Amygdala (tissue), 56 donors: ENCODE measurements at regions not wholly inside any gene's neighbourhood (a gene's known extent, or its start where the extent isn't known, plus 50 kb on each side); places are given as distances from the start of the nearest gene placed in this dataset.

Experiments used
- DNase-seq, 56 donors: peaks; one replicate each; lab custom pipeline; 2025; lab: John Stamatoyannopoulos, UW

- DNase-seq: no peak
Observed at GRCh38 chr15:59953392-59953883, 50.7 kb upstream of the FOXB1 start.

DNA sequence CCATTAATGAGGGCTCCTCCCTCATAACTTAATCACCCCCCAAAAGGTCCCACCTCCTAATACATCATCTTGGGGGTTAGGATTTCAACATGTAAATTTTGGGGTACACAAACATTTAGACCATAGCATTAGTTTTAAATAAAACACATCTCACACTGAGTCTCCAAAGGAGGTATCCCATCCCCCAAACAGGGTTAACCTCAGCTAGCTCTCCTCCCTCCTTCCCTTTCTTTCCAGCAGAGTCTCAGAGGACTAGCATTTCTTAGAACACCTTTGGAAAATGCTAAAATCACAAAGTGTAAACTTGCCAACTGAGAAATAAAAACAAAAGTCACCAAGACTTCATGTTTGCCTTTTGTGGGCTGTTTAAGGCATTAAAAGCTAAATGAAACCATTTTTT, 51.2 kb upstream of the FOXB1 start:
- DNase-seq: no peak

DNA sequence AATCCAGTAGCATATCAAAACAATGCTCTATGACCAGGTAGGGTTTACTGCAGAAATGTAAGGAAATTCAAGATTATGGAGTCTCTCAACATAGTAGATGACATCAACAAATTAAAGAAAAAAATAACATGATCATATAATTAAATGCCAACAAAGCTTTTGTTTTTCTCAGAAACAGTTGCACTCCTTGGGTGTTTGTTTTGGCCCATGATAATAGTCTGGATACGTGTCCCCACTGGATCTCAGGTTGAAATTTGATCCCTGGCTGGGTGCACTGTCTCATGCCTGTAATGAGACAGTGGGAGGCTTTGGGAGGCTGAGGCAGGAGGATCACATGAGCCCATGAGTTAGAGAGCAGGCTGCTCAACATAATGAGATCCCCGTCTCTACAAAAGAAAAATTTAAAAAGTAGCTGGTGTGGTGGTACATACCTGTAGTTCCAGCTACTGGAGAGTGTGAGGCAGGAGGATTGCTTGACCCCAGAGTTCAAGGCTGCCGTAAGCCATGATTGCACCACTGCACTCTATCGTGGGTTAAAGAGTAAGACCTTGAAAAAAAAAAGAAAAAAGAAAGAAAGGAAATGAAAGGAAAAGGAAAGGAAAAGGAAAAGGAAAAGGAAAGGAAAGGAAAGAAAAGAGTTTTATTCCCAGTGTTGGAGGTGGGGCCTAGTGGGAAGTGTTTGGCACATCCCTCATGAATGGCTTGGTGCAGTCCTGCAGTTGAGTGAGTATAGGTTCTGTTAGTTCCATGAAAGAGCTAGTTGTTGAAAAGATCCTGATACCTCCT, 53.3 kb upstream of the FOXB1 start:
- no peak for DNase-seq

DNA sequence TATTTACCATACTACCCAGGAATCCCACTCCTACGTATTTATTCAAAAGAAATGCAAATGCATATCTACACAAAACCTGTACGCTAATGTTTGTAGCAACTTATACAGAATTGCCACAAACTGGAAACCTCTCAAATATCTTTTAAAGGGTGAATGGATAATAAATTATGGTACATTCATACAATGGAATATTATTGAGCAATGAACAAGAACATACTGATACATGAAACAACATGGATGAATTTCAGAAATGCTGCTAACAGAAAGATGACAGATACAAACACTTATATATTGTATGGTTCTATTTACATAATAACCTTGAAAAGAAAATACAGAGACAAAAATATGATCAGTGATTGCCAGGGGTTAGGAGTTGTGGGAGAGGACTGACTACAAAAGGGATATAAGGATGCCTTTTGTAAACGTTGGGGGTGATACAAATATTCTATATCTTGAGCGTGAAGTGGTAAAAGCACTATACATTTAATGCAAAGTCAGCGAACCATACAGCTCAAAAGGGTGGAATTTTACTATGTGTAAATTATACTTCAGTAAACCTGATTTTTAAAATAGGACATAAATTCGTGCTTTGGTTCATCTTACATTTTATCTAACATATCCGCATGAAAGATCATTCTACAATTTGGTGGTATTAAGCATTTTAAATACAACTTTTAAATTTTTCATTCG, 55.0 kb upstream of the FOXB1 start:
- no peak for DNase-seq

GRCh38 chr15:59946084-59946483, 58.0 kb upstream of the FOXB1 start:
- no peak for DNase-seq

GRCh38 chr15:59945036-59945435, 59.1 kb upstream of the FOXB1 start:
- DNase-seq: no peak

- no peak for DNase-seq
Observed at GRCh38 chr15:59941612-59942011, 62.5 kb upstream of the FOXB1 start.

DNA sequence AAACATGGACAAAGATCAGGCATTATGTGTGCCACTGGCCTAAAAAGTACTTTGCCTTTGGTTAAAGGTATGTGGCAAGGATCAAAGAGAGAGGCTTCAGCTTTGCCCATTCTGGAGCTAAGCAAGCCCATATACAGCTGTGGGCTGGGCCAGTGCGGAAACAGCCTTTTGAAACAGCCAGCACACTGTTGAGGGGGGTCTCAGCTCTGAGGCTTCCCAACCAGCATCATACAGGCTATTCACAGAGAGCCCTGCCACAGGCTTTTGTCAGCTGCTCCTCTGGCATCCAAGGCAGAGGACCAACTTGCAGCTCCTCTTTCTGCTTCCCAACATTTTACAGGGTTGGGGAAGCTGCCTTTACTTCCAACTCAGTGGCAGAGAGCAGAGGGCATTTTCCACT, 63.2 kb upstream of the FOXB1 start:
- no peak for DNase-seq

DNA sequence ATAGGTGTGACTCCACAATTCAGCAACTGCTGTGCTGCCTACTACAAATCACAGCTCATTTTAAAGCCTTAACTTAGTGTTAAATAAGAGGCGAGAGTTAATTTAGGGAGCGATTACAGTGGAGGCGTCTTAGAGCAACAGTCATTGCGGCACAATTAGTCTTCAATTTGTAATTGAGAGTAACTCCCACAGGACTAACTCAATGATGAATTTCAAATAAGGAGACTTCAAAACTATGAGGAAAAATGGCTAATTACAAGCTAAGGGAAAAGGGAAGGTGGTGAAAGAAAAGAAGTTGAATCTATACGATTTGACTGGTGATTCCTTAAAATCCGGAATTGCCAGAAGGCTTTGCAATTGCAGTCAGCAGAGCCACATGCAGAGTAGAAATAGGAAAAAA, 63.7 kb upstream of the FOXB1 start:
- DNase-seq: no peak

- DNase-seq: no peak
Observed at GRCh38 chr15:59936741-59937140, 67.4 kb upstream of the FOXB1 start.

- DNase-seq: no peak
Observed at GRCh38 chr15:59933607-59934006, 70.5 kb upstream of the FOXB1 start.

GRCh38 chr15:59931646-59932261, 72.4 kb upstream of the FOXB1 start:
- DNase-seq: no peak

DNA sequence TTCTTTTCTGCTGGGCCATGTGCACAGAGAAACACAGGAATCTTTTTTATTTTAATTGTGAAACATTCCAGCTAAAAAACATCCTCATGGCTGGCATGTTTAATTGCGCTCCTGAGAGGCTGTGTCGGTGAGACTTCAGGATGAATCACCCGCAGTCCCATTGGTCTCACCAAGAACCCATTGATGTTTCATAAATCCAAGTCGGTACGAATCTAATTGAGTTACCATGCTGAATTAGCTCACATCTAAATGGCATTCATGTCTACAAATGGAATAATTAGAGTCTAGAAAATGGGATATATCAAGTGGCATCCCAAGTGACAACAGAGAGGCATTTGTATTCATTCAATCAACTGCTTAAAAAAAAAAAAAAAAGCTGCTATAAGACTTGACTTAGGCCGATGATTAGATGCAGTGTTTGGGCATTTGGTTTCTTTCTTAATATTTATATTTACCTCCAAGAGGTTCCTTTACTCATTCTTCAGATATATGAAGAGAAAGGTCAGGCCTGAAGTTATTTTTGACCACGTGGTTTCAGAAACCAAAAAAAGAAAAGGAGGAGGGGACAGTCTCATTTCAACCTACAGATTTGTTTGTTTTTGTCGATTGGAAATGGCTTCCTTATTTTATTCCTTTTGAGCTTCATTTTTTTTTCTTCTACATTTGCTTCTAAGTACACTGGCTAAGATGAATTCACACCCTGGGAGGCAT, 79.1 kb upstream of the FOXB1 start:
- DNase-seq: no peak

DNA sequence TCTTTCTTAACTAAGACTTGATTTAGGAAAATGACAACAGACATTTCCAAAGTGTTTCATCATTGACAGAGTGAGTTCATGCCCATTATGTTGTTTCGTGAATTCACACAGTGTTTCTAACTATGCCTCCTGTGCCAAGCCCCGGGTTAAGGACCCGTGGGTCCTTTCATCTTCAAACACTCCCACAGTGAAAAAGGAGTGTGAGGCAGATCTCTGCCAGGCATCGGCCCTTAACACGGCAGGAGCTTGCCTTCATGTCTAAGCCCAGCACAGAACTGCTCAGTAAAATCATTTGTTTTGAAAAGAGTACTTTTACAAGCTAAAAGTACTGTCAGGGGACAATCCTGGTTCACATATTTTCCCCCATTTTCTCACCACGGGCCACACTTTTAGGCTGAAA, 80.0 kb upstream of the FOXB1 start:
- DNase-seq: no peak

GRCh38 chr15:59923508-59923907, 80.6 kb upstream of the FOXB1 start:
- DNase-seq: no peak

- DNase-seq: no peak
Observed at GRCh38 chr15:59918994-59919951, 84.8 kb upstream of the FOXB1 start.

- peak in 12 of 56 donors; percentile 1 to 10 (median 3) for DNase-seq
Observed at GRCh38 chr15:59917504-59918157, 86.5 kb upstream of the FOXB1 start.

- no peak for DNase-seq
Observed at GRCh38 chr15:59906046-59906445, 98.1 kb upstream of the FOXB1 start.

GRCh38 chr15:59905176-59905575, 98.9 kb upstream of the FOXB1 start:
- DNase-seq: no peak
